AG08396 (cell line): ENCODE measurements at regions not wholly inside any gene's neighbourhood (a gene's known extent, or its start where the extent isn't known, plus 50 kb on each side); places are given as distances from the start of the nearest gene placed in this dataset.
A peak's percentile ranks its signal among the peaks of the same experiment; 100 is the strongest.
"Not testable (repeated sequence)": the region's sequence is repeated elsewhere in the genome, so short reads cannot be mapped to it uniquely, and the experiment has no call there.

Source experiments
- DNase-seq: peaks from one replicate; pipeline ENCODE4 v3.0.0; 2012; ENCODE audit warnings: low spot score, mixed read lengths

- no peak for DNase-seq
Measured at GRCh38 chr22:25395468-25395867, 169.0 kb upstream of the GRK3 start.

- no peak for DNase-seq
Measured at GRCh38 chr22:25395915-25396314, 168.6 kb upstream of the GRK3 start.

GRCh38 chr22:25396615-25397200, 167.8 kb upstream of the GRK3 start:
- DNase-seq, result no peak

- DNase-seq, result no peak
Measured at GRCh38 chr22:25397616-25398015, 166.9 kb upstream of the GRK3 start.

GRCh38 chr22:25398591-25399062, 165.8 kb upstream of the GRK3 start:
- DNase-seq, result not testable (repeated sequence)

- no peak for DNase-seq
Measured at GRCh38 chr22:25399649-25400151, 164.8 kb upstream of the GRK3 start.

GRCh38 chr22:25402160-25402500, 162.3 kb upstream of the GRK3 start:
- DNase-seq, result no peak

GRCh38 chr22:25402501-25403283, 161.8 kb upstream of the GRK3 start:
- peak; percentile 57 for DNase-seq

- DNase-seq, result no peak
Measured at GRCh38 chr22:25403284-25403810, 161.1 kb upstream of the GRK3 start.

GRCh38 chr22:25403811-25404471, 160.5 kb upstream of the GRK3 start:
- peak; percentile 43 for DNase-seq

GRCh38 chr22:25404556-25404927, 159.9 kb upstream of the GRK3 start:
- DNase-seq, result peak; percentile 41

- peak; percentile 94 for DNase-seq
Measured at GRCh38 chr22:25404928-25405816, 159.3 kb upstream of the GRK3 start.

GRCh38 chr22:25405841-25406509, 158.5 kb upstream of the GRK3 start:
- DNase-seq, result no peak

- DNase-seq, result no peak
Measured at GRCh38 chr22:25406510-25407210, 157.8 kb upstream of the GRK3 start.

GRCh38 chr22:25407226-25407858, 157.1 kb upstream of the GRK3 start:
- DNase-seq, result no peak

- DNase-seq, result no peak
Measured at GRCh38 chr22:25407859-25408229, 156.6 kb upstream of the GRK3 start.

GRCh38 chr22:25409240-25409639, 155.2 kb upstream of the GRK3 start:
- DNase-seq, result no peak

- DNase-seq, result no peak
Measured at GRCh38 chr22:25410849-25411248, 153.6 kb upstream of the GRK3 start.

- DNase-seq, result no peak
Measured at GRCh38 chr22:25413620-25414019, 150.9 kb upstream of the GRK3 start.

GRCh38 chr22:25415731-25416130, 148.7 kb upstream of the GRK3 start:
- not testable (repeated sequence) for DNase-seq
